Loucy (cell line): ENCODE measurements at regions not wholly inside any gene's neighbourhood (a gene's known extent, or its start where the extent isn't known, plus 50 kb on each side); places are given as distances from the start of the nearest gene placed in this dataset.
"Not testable (repeated sequence)": the region's sequence is repeated elsewhere in the genome, so short reads cannot be mapped to it uniquely, and the experiment has no call there.

Experiments
- H2AFZ ChIP-seq: fragments of 200-600 bp; sonication (generic); 2 replicates; pipeline ENCODE4 v1.6.0; 2016; ENCODE audit warnings: antibody characterized with exemption, mild to moderate bottlenecking, low read length, moderate library complexity
- H3F3A ChIP-seq: fragments of 200-600 bp; 2 replicates; pipeline ENCODE4 v1.6.0; 2016; ENCODE audit warnings: antibody characterized with exemption, low read depth, mild to moderate bottlenecking
- H3K27me3 ChIP-seq: fragments of 200-600 bp; sonication (generic); 2 replicates; pipeline ENCODE4 v1.6.1; 2014; ENCODE audit warnings: low read length, mild to moderate bottlenecking; ENCODE audit not compliant: insufficient read depth, poor library complexity, severe bottlenecking
- H3K36me3 ChIP-seq: fragments of 200-600 bp; sonication (generic); 2 replicates; pipeline ENCODE4 v1.6.1; 2016; ENCODE audit warnings: low read length; ENCODE audit not compliant: insufficient read depth
- H3K4me1 ChIP-seq: fragments of 200-600 bp; sonication (generic); 2 replicates; pipeline ENCODE4 v1.5.1; 2014; ENCODE audit warnings: low read length, mild to moderate bottlenecking; ENCODE audit not compliant: insufficient read depth, poor library complexity, severe bottlenecking
- H3K4me2 ChIP-seq: fragments of 200-600 bp; sonication (generic); 2 replicates; pipeline ENCODE4 v1.6.0; 2014; ENCODE audit warnings: antibody characterized with exemption, low read length, low read depth, mild to moderate bottlenecking; ENCODE audit not compliant: poor library complexity, severe bottlenecking
- H3K4me3 ChIP-seq: fragments of 200-600 bp; sonication (generic); 2 replicates; pipeline ENCODE4 v1.5.1; 2014; ENCODE audit warnings: low read length, mild to moderate bottlenecking, mixed read lengths; ENCODE audit not compliant: poor library complexity, severe bottlenecking
- H3K79me2 ChIP-seq: fragments of 200-600 bp; sonication (generic); 2 replicates; pipeline ENCODE4 v1.6.1; 2014; ENCODE audit warnings: low read length; ENCODE audit not compliant: insufficient read depth
- H3K9ac ChIP-seq: fragments of 200-600 bp; sonication (generic); 2 replicates; pipeline ENCODE4 v1.6.0; 2014; ENCODE audit warnings: mild to moderate bottlenecking, low read depth, low read length, moderate library complexity; ENCODE audit not compliant: poor library complexity, severe bottlenecking
- H3K9me2 ChIP-seq: fragments of 200-600 bp; sonication (generic); replicated peaks from 2 replicates; pipeline ENCODE4 v1.6.1; 2016; ENCODE audit warnings: low read depth, low read length, mixed read lengths
- H3K9me3 ChIP-seq: fragments of 200-600 bp; sonication (generic); 2 replicates; pipeline ENCODE4 v1.6.1; 2014; ENCODE audit warnings: mild to moderate bottlenecking, antibody characterized with exemption, low read length, low read depth; ENCODE audit not compliant: insufficient read depth
- H4K20me1 ChIP-seq: fragments of 200-600 bp; sonication (generic); 2 replicates; pipeline ENCODE4 v1.6.0; 2014; ENCODE audit warnings: antibody characterized with exemption, low read length, mild to moderate bottlenecking; ENCODE audit not compliant: insufficient read depth, poor library complexity, severe bottlenecking
- CTCF ChIP-seq: fragments of 200-600 bp; sonication (generic); conservative IDR thresholded peaks from 2 replicates; pipeline ENCODE4 v1.5.1; 2014; ENCODE audit warnings: mild to moderate bottlenecking, antibody characterized with exemption, low read length
- EZH2phosphoT487 ChIP-seq: fragments of 200-600 bp; IDR thresholded peaks from 2 replicates; pipeline ENCODE4 v1.6.1; 2018; ENCODE audit warnings: antibody characterized with exemption, mild to moderate bottlenecking, moderate library complexity, borderline replicate concordance

DNA sequence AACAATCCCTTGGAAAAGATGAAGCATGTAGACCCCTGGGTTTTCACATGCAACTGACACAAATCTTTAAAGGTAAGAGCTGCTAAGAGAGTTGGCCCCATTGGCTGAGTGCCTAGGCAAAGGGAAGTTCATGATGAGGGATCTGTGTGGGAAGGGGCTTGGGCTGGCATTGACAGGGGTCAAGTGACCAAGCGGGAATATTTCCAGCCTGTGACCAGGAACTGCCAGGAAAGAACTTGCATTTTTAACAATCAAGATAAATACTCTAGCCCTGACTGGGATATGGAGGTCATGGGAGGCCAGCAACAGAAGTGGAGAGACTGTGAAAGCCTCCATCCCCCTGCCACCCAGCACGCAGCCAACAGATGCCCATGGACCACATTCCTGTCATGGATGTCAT lies 361.1 kb upstream of the ATP10A start:
- TF ChIP-seq EZH2phosphoT487 (no peak), CTCF (no peak)
- Histone ChIP-seq H3K79me2 (no peaks in the 10 kb centered on the region), H3K27me3 (no peaks in the 10 kb centered on the region), H2AFZ (no peak overlapping the region), H3F3A (no peaks in the 10 kb centered on the region), H4K20me1 (no peaks in the 10 kb centered on the region), H3K36me3 (no peaks in the 10 kb centered on the region), H3K9me3 (peaks cover 9% of the 10 kb centered on the region; the same call in 1 of the 2 replicates), H3K4me1 (no peaks in the 10 kb centered on the region), H3K4me3 (no peak overlapping the region), H3K4me2 (no peak overlapping the region), H3K9me2 (no peaks in the 10 kb centered on the region), H3K9ac (no peak overlapping the region)

GRCh38 chr15:26223720-26224119 lies 360.6 kb upstream of the ATP10A start:
- Histone ChIP-seq H3K4me2 (no peak overlapping the region), H3K9ac (no peak overlapping the region), H3K9me3 (peaks cover 9% of the 10 kb centered on the region; the same call in 1 of the 2 replicates), H4K20me1 (no peaks in the 10 kb centered on the region), H3K36me3 (no peaks in the 10 kb centered on the region), H3K9me2 (no peaks in the 10 kb centered on the region), H3K27me3 (no peaks in the 10 kb centered on the region), H3F3A (no peaks in the 10 kb centered on the region), H3K4me1 (no peaks in the 10 kb centered on the region), H3K79me2 (no peaks in the 10 kb centered on the region), H2AFZ (no peak overlapping the region), H3K4me3 (no peak overlapping the region)
- TF ChIP-seq CTCF = no peak
- TF ChIP-seq EZH2phosphoT487 = no peak

DNA sequence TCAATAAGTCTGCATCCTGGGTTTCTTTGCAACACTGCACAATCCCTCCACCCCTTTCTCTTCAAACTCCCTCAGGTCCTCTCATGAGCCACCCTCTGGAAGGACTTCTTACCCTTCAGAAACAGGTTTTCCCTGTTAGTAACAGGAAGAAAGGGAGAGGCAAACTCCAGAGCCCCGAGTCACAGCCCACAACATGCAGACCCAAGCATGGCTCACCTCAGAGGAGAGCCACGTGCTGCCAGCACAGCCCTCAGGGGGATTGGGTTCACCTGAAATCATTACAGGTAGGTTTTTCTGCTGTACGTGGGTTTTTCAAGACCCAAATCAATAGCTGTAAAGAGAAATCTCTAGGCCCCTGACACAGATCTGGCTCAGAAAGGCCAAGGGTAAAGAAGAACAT lies 359.7 kb upstream of the ATP10A start:
- Histone ChIP-seq H4K20me1 (no peaks in the 10 kb centered on the region), H2AFZ (no peak overlapping the region), H3K4me3 (no peak overlapping the region), H3F3A (no peaks in the 10 kb centered on the region), H3K4me2 (no peak overlapping the region), H3K27me3 (no peaks in the 10 kb centered on the region), H3K9ac (no peak overlapping the region), H3K9me3 (peaks cover 8% of the 10 kb centered on the region; the same call in 1 of the 2 replicates), H3K4me1 (no peaks in the 10 kb centered on the region), H3K79me2 (no peaks in the 10 kb centered on the region), H3K36me3 (no peaks in the 10 kb centered on the region), H3K9me2 (no peaks in the 10 kb centered on the region)
- TF ChIP-seq EZH2phosphoT487 (no peak), CTCF (no peak)

GRCh38 chr15:26217043-26217442 lies 353.9 kb upstream of the ATP10A start:
- H3K4me2 ChIP-seq, H3K9me3 ChIP-seq, H3K4me3 ChIP-seq, H3K4me1 ChIP-seq, H3K79me2 ChIP-seq, H3K27me3 ChIP-seq, H4K20me1 ChIP-seq, H3F3A ChIP-seq, H3K9me2 ChIP-seq, H2AFZ ChIP-seq, H3K36me3 ChIP-seq, H3K9ac ChIP-seq: not testable (repeated sequence)
